ENCODE measurements at regions not wholly inside any gene's neighbourhood (a gene's known extent, or its start where the extent isn't known, plus 50 kb on each side); places are given as distances from the start of the nearest gene placed in this dataset.

GRCh38 chr16:62170642-62171041 lies 134.4 kb upstream of the CDH8 start:
- TF ChIP-seq, protein P1, sequence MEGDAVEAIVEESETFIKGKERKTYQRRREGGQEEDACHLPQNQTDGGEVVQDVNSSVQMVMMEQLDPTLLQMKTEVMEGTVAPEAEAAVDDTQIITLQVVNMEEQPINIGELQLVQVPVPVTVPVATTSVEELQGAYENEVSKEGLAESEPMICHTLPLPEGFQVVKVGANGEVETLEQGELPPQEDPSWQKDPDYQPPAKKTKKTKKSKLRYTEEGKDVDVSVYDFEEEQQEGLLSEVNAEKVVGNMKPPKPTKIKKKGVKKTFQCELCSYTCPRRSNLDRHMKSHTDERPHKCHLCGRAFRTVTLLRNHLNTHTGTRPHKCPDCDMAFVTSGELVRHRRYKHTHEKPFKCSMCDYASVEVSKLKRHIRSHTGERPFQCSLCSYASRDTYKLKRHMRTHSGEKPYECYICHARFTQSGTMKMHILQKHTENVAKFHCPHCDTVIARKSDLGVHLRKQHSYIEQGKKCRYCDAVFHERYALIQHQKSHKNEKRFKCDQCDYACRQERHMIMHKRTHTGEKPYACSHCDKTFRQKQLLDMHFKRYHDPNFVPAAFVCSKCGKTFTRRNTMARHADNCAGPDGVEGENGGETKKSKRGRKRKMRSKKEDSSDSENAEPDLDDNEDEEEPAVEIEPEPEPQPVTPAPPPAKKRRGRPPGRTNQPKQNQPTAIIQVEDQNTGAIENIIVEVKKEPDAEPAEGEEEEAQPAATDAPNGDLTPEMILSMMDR (IDR thresholded peaks at IDR 0.05): no peak
- TF ChIP-seq POLR2A (IDR thresholded peaks at IDR 0.05): no peak
